ENCODE measurements at regions not wholly inside any gene's neighbourhood (a gene's known extent, or its start where the extent isn't known, plus 50 kb on each side); places are given as distances from the start of the nearest gene placed in this dataset.

DNA sequence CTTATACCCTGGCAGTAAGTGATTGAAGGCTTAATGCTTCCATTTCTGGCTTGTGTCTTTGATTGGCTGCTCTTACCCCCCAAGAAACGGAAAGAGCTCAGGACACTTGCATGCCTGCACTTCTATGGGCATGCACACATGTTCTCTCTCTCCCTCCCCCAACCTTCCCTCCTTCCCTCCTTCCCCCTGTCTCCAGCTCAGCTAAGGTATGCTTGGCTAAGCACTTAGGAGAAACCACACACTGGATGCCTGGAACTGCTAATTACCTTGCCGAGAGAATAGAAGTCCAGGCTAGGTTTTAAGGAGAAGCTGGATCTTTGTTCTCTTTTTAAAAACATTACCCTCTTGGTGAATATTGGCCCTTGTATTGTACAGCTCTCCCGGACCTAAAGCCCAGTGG is 1072.8 kb upstream of the TMEM132C start:
- no peak overlapping the region for H3K4me3 ChIP-seq (ENCODE audit: low read depth, low read length)
- no peak overlapping the region for H3K27ac ChIP-seq (ENCODE audit: low read depth, low read length)
- H3K36me3 ChIP-seq (ENCODE audit: control insufficient read depth, insufficient read depth, low read length) = no peaks in the 10 kb centered on the region
- DNase-seq (ENCODE audit: low read depth in 4 of 6, low spot score in 6 of 6) = no peak
- H3K9me3 ChIP-seq (ENCODE audit: control insufficient read depth, insufficient read depth, low read length) = peaks cover 6% of the 10 kb centered on the region
- H3K4me1 ChIP-seq (ENCODE audit: control insufficient read depth, insufficient read depth, low read length) = no peaks in the 10 kb centered on the region
- 94% methylated on average over 3 of the region's 3 CpGs for WGBS (ENCODE audit: insufficient coverage)
- no peaks in the 10 kb centered on the region for H3K27me3 ChIP-seq (ENCODE audit: control insufficient read depth, insufficient read depth, low read length)

DNA sequence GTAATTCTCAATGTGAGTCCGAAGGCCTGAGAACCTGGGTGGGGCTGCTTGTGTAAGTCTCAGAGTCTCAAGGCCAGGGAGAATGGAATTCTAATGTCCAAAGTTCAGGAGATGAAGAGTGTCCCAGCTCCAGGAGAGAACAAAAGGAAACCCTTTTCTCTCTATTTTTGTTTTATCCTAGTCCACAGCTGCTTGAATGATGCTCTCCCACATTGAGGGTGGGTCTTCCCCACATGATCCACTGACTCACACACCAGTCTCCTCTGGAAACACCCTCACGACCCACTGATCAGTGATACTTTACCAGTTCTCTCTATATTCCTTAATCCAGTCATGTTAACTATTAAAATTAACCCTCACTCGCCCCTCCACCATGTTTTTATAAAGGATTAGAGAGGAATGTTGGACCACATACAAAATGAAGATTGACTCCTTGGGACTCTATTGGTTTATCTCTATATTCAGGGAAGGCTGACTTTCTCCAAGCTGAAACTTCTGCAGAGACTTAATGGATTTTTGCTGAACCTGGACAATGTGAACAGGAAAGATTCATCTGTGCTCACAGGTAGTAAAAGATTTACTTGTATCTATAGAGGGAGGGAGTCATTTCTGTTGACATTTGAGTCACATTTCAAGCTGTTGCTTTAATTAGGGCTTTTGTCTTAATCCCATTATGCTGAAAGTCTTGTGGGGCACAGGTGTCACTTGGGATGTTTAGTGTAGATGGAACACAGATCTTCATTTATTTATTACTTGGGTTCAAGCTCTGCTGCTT is 1061.0 kb upstream of the TMEM132C start:
- WGBS (ENCODE audit: insufficient coverage) = 83% methylated on average over 2 of the region's 3 CpGs

DNA sequence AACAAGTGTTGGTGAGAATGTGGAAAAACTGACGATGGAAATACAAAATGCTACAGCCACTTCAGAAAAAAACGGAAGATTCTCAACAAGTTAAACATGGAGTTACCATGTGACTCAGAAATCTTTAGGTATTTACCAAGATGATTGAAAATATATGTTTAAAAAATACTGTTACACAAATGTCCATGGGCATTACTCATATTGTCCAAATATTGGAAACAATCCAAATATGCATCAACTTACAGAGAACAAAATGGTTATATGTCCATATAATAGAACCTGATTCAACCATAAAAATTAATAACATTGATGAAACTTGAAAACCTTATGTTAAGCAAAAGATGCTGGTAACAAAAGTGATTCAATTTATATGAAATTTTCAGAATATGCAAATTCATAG is 1057.7 kb upstream of the TMEM132C start:
- no peaks in the 10 kb centered on the region for H3K9me3 ChIP-seq (ENCODE audit: control insufficient read depth, insufficient read depth, low read length)
- no peaks in the 10 kb centered on the region for H3K4me1 ChIP-seq (ENCODE audit: control insufficient read depth, insufficient read depth, low read length)
- no peak overlapping the region for H3K4me3 ChIP-seq (ENCODE audit: low read depth, low read length)
- no peaks in the 10 kb centered on the region for H3K27me3 ChIP-seq (ENCODE audit: control insufficient read depth, insufficient read depth, low read length)
- H3K36me3 ChIP-seq (ENCODE audit: control insufficient read depth, insufficient read depth, low read length) = no peaks in the 10 kb centered on the region
- no peak for DNase-seq (ENCODE audit: low read depth in 4 of 6, low spot score in 6 of 6)
- H3K27ac ChIP-seq (ENCODE audit: low read depth, low read length) = no peak overlapping the region
- no CpG with 5 or more reads among the region's 2 CpGs for WGBS (ENCODE audit: insufficient coverage)

More for the DNA sequence above, 1061.0 kb upstream of the TMEM132C start:
- H3K27ac ChIP-seq (ENCODE audit: low read depth, low read length) = no peak overlapping the region
- H3K4me3 ChIP-seq (ENCODE audit: low read depth, low read length) = no peak overlapping the region
- no peaks in the 10 kb centered on the region for H3K9me3 ChIP-seq (ENCODE audit: control insufficient read depth, insufficient read depth, low read length)
- no peaks in the 10 kb centered on the region for H3K27me3 ChIP-seq (ENCODE audit: control insufficient read depth, insufficient read depth, low read length)
- no peak for DNase-seq (ENCODE audit: low read depth in 4 of 6, low spot score in 6 of 6)
- H3K36me3 ChIP-seq (ENCODE audit: control insufficient read depth, insufficient read depth, low read length) = no peaks in the 10 kb centered on the region
- H3K4me1 ChIP-seq (ENCODE audit: control insufficient read depth, insufficient read depth, low read length) = no peaks in the 10 kb centered on the region

DNA sequence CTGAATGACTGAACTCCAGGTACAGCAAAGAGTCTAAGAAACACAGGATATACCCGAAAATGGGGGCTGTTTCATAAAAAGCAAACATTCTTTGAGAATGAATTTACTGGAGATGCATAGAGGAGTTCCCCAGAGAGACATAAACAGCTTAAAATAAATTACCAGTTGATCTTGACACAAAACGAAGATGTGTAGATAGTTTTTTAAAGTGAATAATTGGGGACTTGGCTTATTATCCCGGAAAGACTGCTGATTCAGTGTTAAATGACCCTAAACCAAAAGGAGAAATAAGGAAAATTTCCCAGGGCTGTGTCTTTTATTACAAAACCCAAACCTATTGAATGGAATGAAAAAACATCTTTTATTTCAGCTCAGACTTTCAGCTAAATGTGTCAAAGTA is 1052.8 kb upstream of the TMEM132C start:
- Histone ChIP-seq H3K36me3 (ENCODE audit: control insufficient read depth, insufficient read depth, low read length) (no peaks in the 10 kb centered on the region), H3K4me1 (ENCODE audit: control insufficient read depth, insufficient read depth, low read length) (no peaks in the 10 kb centered on the region), H3K4me3 (ENCODE audit: low read depth, low read length) (no peak overlapping the region), H3K27me3 (ENCODE audit: control insufficient read depth, insufficient read depth, low read length) (no peaks in the 10 kb centered on the region), H3K27ac (ENCODE audit: low read depth, low read length) (no peak overlapping the region), H3K9me3 (ENCODE audit: control insufficient read depth, insufficient read depth, low read length) (no peaks in the 10 kb centered on the region)
- no peak for DNase-seq (ENCODE audit: low read depth in 4 of 6, low spot score in 6 of 6)
- no CpG with 5 or more reads among the region's 3 CpGs for WGBS (ENCODE audit: insufficient coverage)

DNA sequence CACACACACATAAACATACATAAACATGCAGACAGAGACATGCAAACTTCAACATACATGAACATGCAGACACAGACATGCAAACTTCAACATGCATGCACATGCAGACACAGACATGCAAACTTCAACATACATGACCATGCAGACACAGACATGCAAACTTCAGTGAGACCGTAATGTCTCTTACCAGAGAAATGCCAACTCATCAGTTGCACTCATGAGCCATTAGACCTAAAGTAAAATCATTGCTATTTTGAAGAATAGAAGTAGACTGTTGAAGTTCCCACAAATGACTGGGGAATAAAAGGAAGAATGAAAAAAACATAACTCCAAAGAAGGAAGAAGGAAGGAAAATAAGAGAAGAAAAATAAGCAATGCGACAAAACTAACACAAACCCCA is 1044.0 kb upstream of the TMEM132C start:
- Histone ChIP-seq H3K36me3 (ENCODE audit: control insufficient read depth, insufficient read depth, low read length) (no peaks in the 10 kb centered on the region), H3K9me3 (ENCODE audit: control insufficient read depth, insufficient read depth, low read length) (no peaks in the 10 kb centered on the region), H3K27me3 (ENCODE audit: control insufficient read depth, insufficient read depth, low read length) (no peaks in the 10 kb centered on the region), H3K4me3 (ENCODE audit: low read depth, low read length) (no peak overlapping the region), H3K4me1 (ENCODE audit: control insufficient read depth, insufficient read depth, low read length) (no peaks in the 10 kb centered on the region), H3K27ac (ENCODE audit: low read depth, low read length) (no peak overlapping the region)
- WGBS (ENCODE audit: insufficient coverage) = no CpG with 5 or more reads among the region's 2 CpGs
- DNase-seq (ENCODE audit: low read depth in 4 of 6, low spot score in 6 of 6) = no peak

DNA sequence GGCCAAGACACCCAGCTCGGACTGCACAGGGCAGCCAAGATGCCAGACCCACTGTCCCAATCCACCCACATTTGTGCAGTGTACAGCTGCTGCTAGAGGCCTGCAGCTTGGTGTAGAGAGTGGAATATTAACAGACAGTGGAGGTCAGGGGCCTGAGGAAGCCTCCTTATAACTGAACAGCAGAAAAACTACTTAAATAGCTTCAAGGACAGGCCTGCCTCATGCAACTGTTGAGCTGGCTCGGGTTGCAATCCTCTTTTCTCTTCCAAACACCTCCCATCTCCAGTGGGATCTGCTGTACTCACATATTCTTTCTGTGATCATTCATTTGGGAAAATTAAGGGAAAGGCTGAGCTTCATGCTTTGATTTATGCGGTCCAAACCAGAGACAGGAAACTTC is 1043.2 kb upstream of the TMEM132C start:
- 40% methylated on average over 1 of the region's 3 CpGs for WGBS (ENCODE audit: insufficient coverage)
- Histone ChIP-seq H3K4me1 (ENCODE audit: control insufficient read depth, insufficient read depth, low read length) (no peaks in the 10 kb centered on the region), H3K36me3 (ENCODE audit: control insufficient read depth, insufficient read depth, low read length) (no peaks in the 10 kb centered on the region), H3K27me3 (ENCODE audit: control insufficient read depth, insufficient read depth, low read length) (no peaks in the 10 kb centered on the region), H3K27ac (ENCODE audit: low read depth, low read length) (no peak overlapping the region), H3K9me3 (ENCODE audit: control insufficient read depth, insufficient read depth, low read length) (no peaks in the 10 kb centered on the region), H3K4me3 (ENCODE audit: low read depth, low read length) (no peak overlapping the region)
- DNase-seq (ENCODE audit: low read depth in 4 of 6, low spot score in 6 of 6) = no peak

DNA sequence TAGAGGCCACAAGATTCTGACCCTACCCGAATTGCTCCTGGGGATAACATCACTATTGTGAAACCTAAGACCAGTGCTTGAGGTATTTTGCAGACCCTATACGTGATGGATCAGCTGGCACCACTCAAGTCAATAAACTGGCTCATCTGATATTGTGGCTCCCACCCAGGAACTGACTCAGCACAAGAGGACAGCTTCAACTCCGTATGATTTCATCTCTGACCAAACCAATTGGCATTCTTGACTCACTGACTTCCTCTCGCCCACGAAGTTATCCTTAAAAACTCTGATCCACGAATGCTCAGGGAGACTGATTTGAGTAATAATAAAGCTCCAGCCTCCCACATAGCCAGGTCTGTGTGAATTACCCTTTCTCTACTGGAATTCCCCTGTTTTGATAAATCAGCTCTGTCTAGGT is 1036.1 kb upstream of the TMEM132C start:
- Histone ChIP-seq H3K4me3 (ENCODE audit: low read depth, low read length) (no peak overlapping the region), H3K27ac (ENCODE audit: low read depth, low read length) (no peak overlapping the region), H3K4me1 (ENCODE audit: control insufficient read depth, insufficient read depth, low read length) (no peaks in the 10 kb centered on the region), H3K9me3 (ENCODE audit: control insufficient read depth, insufficient read depth, low read length) (no peaks in the 10 kb centered on the region), H3K36me3 (ENCODE audit: control insufficient read depth, insufficient read depth, low read length) (no peaks in the 10 kb centered on the region), H3K27me3 (ENCODE audit: control insufficient read depth, insufficient read depth, low read length) (no peaks in the 10 kb centered on the region)
- DNase-seq (ENCODE audit: low read depth in 4 of 6, low spot score in 6 of 6) = no peak
- WGBS (ENCODE audit: insufficient coverage) = 85% methylated on average over 3 of the region's 6 CpGs

DNA sequence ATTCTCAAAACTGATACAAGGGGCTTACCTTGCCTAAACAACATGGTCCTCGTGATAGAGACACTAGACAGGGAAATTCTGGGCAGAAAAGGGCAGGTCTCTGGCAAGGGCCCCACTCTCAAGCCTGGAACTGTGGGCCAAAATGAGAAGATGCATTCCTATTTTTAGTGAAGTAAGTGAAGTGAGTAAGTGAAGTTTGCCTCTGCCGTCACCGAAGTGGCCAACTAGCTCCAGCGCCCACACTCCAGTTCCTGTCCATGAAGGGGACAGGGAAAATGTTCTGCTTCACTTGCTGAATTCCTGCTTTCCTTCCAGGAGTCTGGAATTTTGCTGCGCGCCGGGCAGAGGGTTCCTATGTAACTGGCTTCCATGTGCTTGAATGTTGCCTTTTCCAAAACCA is 1035.6 kb upstream of the TMEM132C start:
- H3K9me3 ChIP-seq (ENCODE audit: control insufficient read depth, insufficient read depth, low read length) = no peaks in the 10 kb centered on the region
- no peaks in the 10 kb centered on the region for H3K4me1 ChIP-seq (ENCODE audit: control insufficient read depth, insufficient read depth, low read length)
- H3K27ac ChIP-seq (ENCODE audit: low read depth, low read length) = no peak overlapping the region
- WGBS (ENCODE audit: insufficient coverage) = 87% methylated on average over 4 of the region's 7 CpGs
- no peaks in the 10 kb centered on the region for H3K36me3 ChIP-seq (ENCODE audit: control insufficient read depth, insufficient read depth, low read length)
- no peaks in the 10 kb centered on the region for H3K27me3 ChIP-seq (ENCODE audit: control insufficient read depth, insufficient read depth, low read length)
- DNase-seq (ENCODE audit: low read depth in 4 of 6, low spot score in 6 of 6) = no peak
- H3K4me3 ChIP-seq (ENCODE audit: low read depth, low read length) = no peak overlapping the region

DNA sequence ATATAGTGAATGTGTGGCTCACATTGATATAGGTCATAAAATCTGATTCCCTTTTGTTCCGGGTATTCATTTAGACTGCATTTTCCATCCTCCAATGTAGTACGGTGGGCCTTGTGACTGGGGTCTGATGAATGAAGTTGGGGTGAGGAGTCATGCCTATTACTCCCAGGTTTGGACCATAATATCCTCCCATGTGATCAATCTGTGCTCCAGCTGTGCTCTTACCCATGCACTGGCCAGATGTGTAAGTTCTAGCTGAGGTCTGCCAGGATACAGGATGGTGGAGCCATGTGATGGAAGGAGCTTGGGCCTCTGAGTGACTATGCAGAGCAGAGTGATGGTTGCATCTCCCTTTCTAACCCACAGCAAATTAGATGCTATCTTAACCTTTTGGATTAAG is 1034.0 kb upstream of the TMEM132C start:
- H3K9me3 ChIP-seq (ENCODE audit: control insufficient read depth, insufficient read depth, low read length) = no peaks in the 10 kb centered on the region
- no peak for DNase-seq (ENCODE audit: low read depth in 4 of 6, low spot score in 6 of 6)
- H3K36me3 ChIP-seq (ENCODE audit: control insufficient read depth, insufficient read depth, low read length) = no peaks in the 10 kb centered on the region
- no peaks in the 10 kb centered on the region for H3K27me3 ChIP-seq (ENCODE audit: control insufficient read depth, insufficient read depth, low read length)
- WGBS (ENCODE audit: insufficient coverage) = no CpG with 5 or more reads among the region's 2 CpGs
- H3K4me3 ChIP-seq (ENCODE audit: low read depth, low read length) = no peak overlapping the region
- H3K27ac ChIP-seq (ENCODE audit: low read depth, low read length) = no peak overlapping the region
- H3K4me1 ChIP-seq (ENCODE audit: control insufficient read depth, insufficient read depth, low read length) = no peaks in the 10 kb centered on the region

DNA sequence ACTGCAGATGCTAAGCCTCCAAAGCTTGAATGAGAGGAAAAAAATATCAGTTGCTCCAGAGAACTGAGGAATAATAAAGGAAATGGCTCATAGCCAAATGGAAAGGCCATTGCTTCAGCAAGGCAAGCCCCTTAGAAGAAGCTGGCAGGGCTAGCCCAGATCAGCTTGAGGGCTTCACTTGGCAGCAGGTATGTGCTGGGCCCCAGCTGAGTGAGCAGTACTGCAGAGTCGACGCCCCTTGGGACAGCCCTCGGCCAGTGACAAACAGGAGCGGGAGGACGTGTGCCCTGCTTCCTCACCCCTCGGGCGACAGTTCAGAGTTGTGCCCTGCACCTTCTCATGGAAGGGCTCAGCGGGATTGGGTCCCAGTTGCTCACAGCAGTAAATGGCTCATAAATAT is 1031.2 kb upstream of the TMEM132C start:
- Histone ChIP-seq H3K4me3 (ENCODE audit: low read depth, low read length) (no peak overlapping the region), H3K27ac (ENCODE audit: low read depth, low read length) (no peak overlapping the region), H3K27me3 (ENCODE audit: control insufficient read depth, insufficient read depth, low read length) (no peaks in the 10 kb centered on the region), H3K4me1 (ENCODE audit: control insufficient read depth, insufficient read depth, low read length) (no peaks in the 10 kb centered on the region), H3K9me3 (ENCODE audit: control insufficient read depth, insufficient read depth, low read length) (no peaks in the 10 kb centered on the region), H3K36me3 (ENCODE audit: control insufficient read depth, insufficient read depth, low read length) (no peaks in the 10 kb centered on the region)
- WGBS (ENCODE audit: insufficient coverage) = 73% methylated on average over 8 of the region's 8 CpGs
- no peak for DNase-seq (ENCODE audit: low read depth in 4 of 6, low spot score in 6 of 6)

All from spinal cord (tissue), 9 donors.